ENCODE measurements at regions not wholly inside any gene's neighbourhood (a gene's known extent, or its start where the extent isn't known, plus 50 kb on each side); places are given as distances from the start of the nearest gene placed in this dataset.
"Not testable (repeated sequence)": the region's sequence is repeated elsewhere in the genome, so short reads cannot be mapped to it uniquely, and the experiment has no call there.

DNA sequence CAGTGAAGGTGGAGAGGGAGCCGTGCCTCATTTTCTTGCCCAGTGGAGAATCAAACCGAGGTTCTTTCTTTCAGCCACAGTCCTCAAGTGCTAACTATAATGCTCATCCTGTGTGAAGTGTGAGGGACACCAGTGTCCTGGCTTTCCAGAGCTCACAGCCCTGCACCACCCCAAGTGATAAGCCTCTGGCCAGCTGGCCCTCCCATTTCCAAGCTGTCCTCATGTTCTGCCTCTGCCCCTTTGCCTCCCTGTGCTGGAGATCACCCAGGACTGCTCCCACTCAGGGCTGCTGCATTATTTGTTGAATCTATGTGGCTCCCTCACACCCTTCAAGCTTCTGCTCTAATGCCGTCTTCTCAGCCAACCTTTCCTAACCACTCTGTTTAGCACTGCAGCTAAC is 224.5 kb upstream of the TUT7 start:
- peak; percentile 36 to 60 for DNase-seq
- H3K9me3 ChIP-seq (replicated peaks), result 0 out of 2 replicates have a peak, but pooled peaks cover 5% of the 10 kb centered on the region
- H3K36me3 ChIP-seq, result 0 out of 2 replicates have a peak, but pooled peaks cover 5% of the 10 kb centered on the region
- no peaks in the 10 kb centered on the region for H3K27me3 ChIP-seq
- H3K27ac ChIP-seq, result peak overlapping the region; percentile 97
- H3K4me1 ChIP-seq, result peaks cover 45% of the 10 kb centered on the region
- peak overlapping the region; percentile 59; the same call in 1 of the 2 replicates for H3K4me3 ChIP-seq

DNA sequence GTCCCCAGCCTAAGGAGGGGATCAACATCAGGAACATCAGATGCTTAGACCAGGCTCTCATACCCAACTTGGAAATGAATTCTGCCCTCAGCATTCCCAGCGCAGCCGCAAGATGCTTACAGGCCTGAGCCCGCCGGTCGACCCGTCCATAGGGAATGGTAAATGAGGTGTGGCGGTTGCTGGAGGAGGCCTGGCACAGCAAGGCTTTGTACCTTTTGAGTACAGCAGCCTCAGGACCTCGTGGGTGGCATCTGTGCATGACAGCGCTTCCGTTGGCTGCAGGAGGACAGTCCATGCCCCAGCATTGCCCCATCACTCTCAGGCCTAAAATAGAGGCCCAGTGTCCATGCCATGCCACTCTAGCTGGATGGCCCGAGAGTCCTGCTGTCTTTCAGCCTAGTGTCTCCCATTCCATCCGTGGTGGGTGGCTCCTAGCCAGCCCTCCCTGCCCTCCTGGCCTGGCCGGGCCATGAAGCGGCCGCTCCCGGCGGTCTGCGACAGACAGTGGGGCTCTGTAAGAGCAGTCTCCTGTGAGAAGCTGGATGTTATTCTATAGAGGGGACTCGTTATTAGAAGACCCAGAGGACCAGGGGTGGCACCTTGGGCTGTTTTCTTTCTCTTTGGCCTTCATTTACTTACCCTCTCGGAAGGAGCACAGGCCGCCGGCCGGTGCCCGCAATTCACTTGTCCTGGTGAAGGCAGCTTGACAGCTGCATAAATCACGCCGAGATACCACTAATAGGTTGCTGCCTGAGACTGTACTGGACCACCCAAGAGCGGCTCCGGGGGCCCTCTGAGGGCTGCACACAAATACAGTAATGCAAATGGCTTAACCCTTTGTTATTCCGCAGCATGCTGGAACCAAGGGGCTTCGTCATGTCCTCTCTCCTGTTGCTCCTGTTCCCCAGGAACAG is 223.5 kb upstream of the TUT7 start:
- H3K4me1 ChIP-seq, result peaks cover 45% of the 10 kb centered on the region
- peak; percentile 98 for DNase-seq

DNA sequence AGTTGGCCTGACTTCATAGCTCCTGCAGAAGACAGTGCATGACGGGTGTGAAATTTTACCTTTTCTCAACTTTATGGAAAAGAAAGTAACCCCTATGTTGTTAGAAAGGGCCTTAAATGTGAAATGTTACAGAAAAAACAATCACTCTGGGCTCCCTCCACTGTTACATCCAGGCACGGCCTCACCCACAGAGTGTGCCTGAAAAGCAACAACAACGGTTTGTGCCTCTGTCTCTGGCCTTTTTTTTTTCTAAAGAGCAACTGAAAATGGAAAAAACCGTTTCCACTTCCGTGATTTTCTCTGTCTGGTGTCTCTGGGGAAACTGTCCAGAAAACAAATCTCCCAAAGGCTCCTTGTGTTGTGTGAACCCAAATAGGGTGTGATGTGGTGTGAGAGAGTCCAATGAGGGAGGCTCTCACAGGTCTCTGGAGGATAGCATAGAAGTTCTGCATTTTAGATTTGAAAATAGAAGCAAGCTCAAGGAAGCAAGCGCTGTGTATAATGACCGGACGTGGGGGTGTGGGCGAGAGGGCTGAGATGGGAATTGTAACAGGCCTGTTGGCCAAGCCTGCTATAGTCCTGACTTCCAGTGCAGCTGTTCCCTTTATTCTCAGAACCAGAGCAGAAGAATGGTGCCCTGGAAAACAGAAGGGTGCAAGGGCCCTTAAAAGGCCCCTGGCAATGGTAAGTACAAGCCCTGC is 221.8 kb upstream of the TUT7 start:
- Histone ChIP-seq H3K9me3 (replicated peaks) (0 out of 2 replicates have a peak, but pooled peaks cover 5% of the 10 kb centered on the region), H3K4me3 (peak overlapping the region; percentile 59), H3K4me1 (peaks cover 45% of the 10 kb centered on the region), H3K27me3 (no peaks in the 10 kb centered on the region), H3K36me3 (peaks cover 7% of the 10 kb centered on the region; the same call in 1 of the 2 replicates), H3K27ac (peak overlapping the region; percentile 97)
- DNase-seq, result peak; percentile 86 to 94

More for the DNA sequence above, 223.5 kb upstream of the TUT7 start:
- Histone ChIP-seq H3K9me3 (replicated peaks) (0 out of 2 replicates have a peak, but pooled peaks cover 5% of the 10 kb centered on the region), H3K27me3 (no peaks in the 10 kb centered on the region), H3K4me3 (peak overlapping the region; percentile 59), H3K27ac (peak overlapping the region; percentile 97), H3K36me3 (peaks cover 5% of the 10 kb centered on the region; the same call in 1 of the 2 replicates)

DNA sequence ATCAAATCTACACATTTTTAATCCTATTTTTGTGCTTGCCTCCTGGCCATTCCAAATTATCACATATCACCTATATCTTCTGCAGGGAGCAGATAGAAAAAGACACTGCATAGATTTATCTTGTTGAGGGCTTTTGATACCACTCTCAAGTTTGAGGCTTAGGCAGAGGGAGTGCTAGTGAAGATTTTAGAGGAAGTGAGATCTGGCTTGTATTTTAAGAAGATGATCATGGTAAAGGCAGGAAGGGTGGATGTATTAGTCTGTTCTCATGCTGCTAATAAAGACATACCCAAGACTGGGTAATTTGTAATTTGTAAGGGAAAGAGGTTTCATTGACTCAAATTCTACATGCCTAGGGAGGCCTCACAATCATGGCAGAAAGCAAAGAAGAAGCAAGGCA is 220.9 kb upstream of the TUT7 start:
- no peak overlapping the region for H3K4me3 ChIP-seq
- 0 out of 2 replicates have a peak, but pooled peaks cover 5% of the 10 kb centered on the region for H3K9me3 ChIP-seq (replicated peaks)
- no peaks in the 10 kb centered on the region for H3K27me3 ChIP-seq
- H3K4me1 ChIP-seq, result peaks cover 51% of the 10 kb centered on the region
- DNase-seq, result no peak
- peaks cover 10% of the 10 kb centered on the region; the same call in 1 of the 2 replicates for H3K36me3 ChIP-seq
- peak overlapping the region; percentile 97 for H3K27ac ChIP-seq

DNA sequence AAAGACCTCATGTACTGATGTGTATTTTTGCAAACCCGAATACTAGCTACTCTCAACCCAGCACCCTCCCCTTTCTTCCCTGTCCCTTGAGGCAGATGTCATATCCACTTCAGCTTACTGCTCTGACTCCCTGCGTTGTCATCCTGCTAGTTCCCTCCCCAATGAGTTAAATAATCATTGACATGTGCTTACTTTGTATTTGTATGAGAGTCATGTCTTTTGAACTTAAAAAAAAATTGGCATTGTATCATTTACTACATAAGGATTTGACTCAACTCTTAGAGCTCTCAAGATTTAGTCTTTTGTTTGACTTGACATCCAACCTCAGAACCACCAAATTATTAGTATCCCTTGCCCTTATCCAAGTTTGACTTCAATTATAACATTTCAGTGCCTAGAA is 219.7 kb upstream of the TUT7 start:
- no peak for DNase-seq
- 0 out of 2 replicates have a peak, but pooled peaks cover 13% of the 10 kb centered on the region for H3K9me3 ChIP-seq (replicated peaks)
- no peaks in the 10 kb centered on the region for H3K27me3 ChIP-seq
- peaks cover 10% of the 10 kb centered on the region; the same call in 1 of the 2 replicates for H3K36me3 ChIP-seq
- no peak overlapping the region for H3K4me3 ChIP-seq
- H3K27ac ChIP-seq, result no peak overlapping the region
- peaks cover 46% of the 10 kb centered on the region for H3K4me1 ChIP-seq

DNA sequence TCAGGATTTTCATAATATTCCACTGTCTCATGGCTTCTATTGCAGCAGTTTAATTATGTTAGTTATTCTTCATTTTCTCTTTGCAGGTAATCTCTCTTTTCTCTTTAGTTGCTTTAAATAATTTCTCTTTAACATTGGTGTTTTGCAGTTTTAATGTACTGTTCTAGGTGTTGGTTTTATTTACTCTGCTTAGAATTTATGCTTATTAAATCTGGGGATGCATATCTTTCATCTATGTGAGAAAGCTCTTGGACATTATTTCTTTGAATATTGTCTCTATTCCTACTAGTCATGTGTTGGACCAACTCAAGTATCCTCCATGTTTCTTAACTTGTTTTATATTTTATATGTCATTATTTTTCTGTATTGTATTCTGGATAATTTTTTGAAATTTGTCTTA is 218.7 kb upstream of the TUT7 start:
- no peak for DNase-seq
- Histone ChIP-seq H3K4me1 (peaks cover 38% of the 10 kb centered on the region), H3K27me3 (no peaks in the 10 kb centered on the region), H3K27ac (no peak overlapping the region), H3K36me3 (peaks cover 10% of the 10 kb centered on the region; the same call in 1 of the 2 replicates), H3K4me3 (no peak overlapping the region), H3K9me3 (replicated peaks) (peaks cover 17% of the 10 kb centered on the region; the same call in 1 of the 2 replicates)

DNA sequence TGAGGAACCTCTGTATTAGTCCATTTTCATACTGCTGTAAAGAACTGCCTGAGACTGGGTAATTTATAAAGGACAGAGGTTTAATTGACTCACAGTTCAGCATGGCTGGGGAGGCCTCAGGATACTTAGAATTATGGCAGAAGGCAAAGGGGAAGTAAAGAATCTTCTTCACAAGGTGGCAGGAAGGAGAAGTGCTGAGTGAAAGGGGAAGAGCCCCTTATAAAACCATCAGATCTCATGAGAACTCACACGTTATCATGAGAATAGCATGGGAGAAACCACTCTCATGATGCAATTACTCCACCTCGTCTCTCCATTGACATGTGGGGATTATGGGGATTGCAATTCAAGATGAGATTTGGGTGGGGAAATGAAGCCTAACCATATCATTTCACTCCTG is 211.4 kb upstream of the TUT7 start:
- peaks cover 22% of the 10 kb centered on the region for H3K4me1 ChIP-seq
- not testable (repeated sequence) for H3K27me3 ChIP-seq, H3K27ac ChIP-seq, DNase-seq, H3K4me3 ChIP-seq, H3K36me3 ChIP-seq
- H3K9me3 ChIP-seq (replicated peaks), result peaks cover 29% of the 10 kb centered on the region

DNA sequence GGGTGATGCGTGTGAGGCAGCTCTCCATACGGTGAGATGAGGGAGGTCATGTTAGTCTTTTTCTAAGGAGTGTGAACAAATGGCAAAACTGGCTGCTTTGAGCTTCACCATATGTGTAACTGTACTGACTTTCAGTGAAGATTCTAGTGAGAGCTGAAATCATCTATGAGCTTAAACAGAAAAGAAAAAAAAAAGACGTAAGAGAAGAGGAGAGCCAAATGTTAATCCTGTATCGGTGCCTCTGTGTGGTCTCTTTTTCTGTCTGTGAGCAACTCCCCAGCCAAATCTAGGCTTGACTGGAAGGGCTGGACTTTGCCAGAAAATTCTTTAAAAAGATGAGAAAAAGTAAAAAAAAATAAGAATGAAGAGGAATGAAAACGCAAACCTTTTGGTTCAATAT is 209.7 kb upstream of the TUT7 start:
- peaks cover 15% of the 10 kb centered on the region for H3K4me1 ChIP-seq
- H3K9me3 ChIP-seq (replicated peaks), result peaks cover 22% of the 10 kb centered on the region
- no peaks in the 10 kb centered on the region for H3K27me3 ChIP-seq
- no peak overlapping the region for H3K4me3 ChIP-seq
- H3K36me3 ChIP-seq, result no peaks in the 10 kb centered on the region; the same call in 1 of the 2 replicates
- DNase-seq, result no peak
- H3K27ac ChIP-seq, result no peak overlapping the region

DNA sequence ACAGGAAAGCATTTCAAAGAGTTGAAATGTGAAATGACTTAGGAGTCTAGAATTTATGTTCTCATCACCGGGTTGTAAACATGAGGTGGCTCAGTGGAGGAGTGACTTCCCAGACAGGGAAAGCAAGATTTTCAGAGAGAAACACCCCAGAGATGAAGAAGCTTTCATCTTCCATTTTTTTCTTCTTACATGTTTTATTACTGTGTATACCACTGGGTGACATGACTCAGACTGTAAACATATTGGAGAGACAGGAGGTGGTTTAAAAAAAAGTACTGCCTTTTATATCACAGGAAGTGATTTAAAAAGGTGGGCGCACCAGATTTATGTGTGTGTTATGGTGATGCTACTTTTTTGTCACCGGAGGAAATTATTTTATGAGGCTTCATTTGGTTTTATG is 209.1 kb upstream of the TUT7 start:
- Histone ChIP-seq H3K36me3 (no peaks in the 10 kb centered on the region; the same call in 1 of the 2 replicates), H3K4me1 (peaks cover 19% of the 10 kb centered on the region), H3K27me3 (no peaks in the 10 kb centered on the region), H3K4me3 (no peak overlapping the region), H3K27ac (no peak overlapping the region), H3K9me3 (replicated peaks) (peaks cover 21% of the 10 kb centered on the region)
- no peak for DNase-seq

DNA sequence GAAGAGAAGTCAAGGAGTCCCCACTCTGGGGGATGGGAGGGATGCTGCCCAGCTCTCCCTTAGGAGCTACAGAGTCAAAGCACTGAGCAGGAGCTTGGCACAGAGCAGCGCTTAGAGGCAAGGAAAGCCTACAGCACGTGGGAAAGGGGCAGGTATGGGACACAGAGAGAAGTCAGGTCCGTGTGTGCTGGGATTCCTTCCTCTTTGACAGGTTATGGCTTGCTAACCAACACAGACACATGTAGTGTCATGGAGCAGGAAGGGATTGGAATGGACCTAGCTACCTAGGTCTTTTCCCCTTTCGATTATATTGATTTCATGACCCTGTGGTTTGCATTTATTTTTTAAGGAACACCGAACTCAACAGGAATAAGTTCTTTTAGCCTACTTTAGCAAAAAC is 208.5 kb upstream of the TUT7 start:
- H3K27ac ChIP-seq, result no peak overlapping the region
- no peak overlapping the region for H3K4me3 ChIP-seq
- DNase-seq, result no peak
- H3K27me3 ChIP-seq, result no peaks in the 10 kb centered on the region
- H3K4me1 ChIP-seq, result peaks cover 25% of the 10 kb centered on the region
- no peaks in the 10 kb centered on the region; the same call in 1 of the 2 replicates for H3K36me3 ChIP-seq
- H3K9me3 ChIP-seq (replicated peaks), result peaks cover 16% of the 10 kb centered on the region

DNA sequence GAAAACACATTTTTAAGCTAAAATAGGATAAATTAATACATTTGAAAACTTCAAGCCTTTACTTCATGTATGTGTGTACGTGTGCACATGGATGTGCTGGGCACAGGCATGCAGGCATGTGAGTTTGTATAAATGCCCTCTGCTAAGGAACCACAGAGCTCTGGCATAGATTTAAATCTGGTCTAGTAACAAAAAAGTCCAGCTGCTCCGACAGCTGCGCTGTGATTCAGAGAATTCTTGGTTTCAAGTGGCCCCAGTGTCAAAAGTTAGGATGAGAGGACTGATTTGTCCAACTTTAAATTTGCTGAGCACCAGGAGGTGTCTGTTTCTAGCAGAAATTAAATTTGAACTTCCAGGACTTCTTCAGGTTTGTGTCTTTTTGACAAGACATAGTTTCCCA is 203.7 kb upstream of the TUT7 start:
- peak; percentile 81 to 93 for DNase-seq
- Histone ChIP-seq H3K4me3 (no peak overlapping the region), H3K9me3 (replicated peaks) (no peaks in the 10 kb centered on the region)

DNA sequence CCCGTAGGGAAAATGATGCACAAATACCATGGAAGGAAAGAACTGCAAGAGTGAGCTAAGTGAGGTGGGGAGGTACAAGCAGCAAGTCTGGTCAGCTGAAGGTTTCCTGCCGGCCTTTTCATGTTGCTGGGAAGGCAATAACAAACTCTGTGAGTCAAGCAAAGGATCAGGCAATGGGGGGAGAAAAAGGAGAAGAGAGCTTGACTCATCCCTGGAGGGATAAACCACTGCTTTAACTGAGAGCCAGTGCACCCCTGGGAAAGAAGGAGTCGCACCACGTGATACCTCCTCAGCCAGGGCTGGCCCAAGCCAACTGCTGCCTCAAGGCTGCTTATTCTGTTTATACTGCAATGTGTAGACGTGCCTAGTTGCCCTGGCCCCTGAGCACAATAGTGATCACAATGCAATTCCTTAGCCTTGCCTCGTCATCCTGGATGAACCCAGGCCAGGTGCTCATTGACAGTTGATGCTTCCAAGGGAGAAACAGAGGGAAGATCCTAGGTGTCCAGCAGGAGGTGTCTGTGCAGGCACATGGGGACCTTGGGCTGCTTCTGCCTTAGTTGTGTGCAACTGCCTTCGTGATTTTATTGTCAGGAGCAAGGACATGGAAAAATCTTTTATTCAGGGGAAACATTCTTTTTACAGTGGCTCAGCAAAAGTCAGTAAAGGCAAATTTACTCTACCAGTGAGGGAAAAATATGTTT is 203.0 kb upstream of the TUT7 start:
- H3K36me3 ChIP-seq, result no peaks in the 10 kb centered on the region
- no peaks in the 10 kb centered on the region for H3K27me3 ChIP-seq
- peak overlapping the region; percentile 75 for H3K27ac ChIP-seq
- no peaks in the 10 kb centered on the region for H3K9me3 ChIP-seq (replicated peaks)
- DNase-seq, result peak; percentile 76 to 88
- no peak overlapping the region for H3K4me3 ChIP-seq
- H3K4me1 ChIP-seq, result peaks cover 36% of the 10 kb centered on the region

More for the DNA sequence above, 203.7 kb upstream of the TUT7 start:
- H3K36me3 ChIP-seq, result no peaks in the 10 kb centered on the region; the same call in 1 of the 2 replicates
- H3K4me1 ChIP-seq, result peaks cover 37% of the 10 kb centered on the region
- H3K27ac ChIP-seq, result peak overlapping the region; percentile 75
- H3K27me3 ChIP-seq, result no peaks in the 10 kb centered on the region

DNA sequence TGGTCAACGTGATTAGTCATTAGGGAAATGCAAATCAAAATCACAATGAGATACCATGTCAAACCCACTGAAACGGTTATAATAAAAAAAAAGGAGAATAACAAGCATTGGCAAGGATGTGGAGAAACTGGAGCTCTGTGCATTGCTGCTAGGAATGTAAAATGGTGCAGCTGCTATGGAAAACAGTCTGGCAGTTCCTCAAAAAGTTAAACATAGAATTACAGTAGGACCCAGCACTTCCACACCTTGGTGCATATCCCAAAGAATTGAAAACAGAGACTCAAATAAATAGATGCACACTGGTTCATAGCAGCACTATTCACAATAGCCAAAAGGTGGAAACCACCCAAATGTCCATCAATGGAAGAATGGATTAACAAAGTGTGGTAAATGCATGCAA is 201.5 kb upstream of the TUT7 start:
- no peak for DNase-seq
- Histone ChIP-seq H3K36me3 (no peaks in the 10 kb centered on the region), H3K27ac (no peak overlapping the region), H3K4me3 (no peak overlapping the region), H3K4me1 (peaks cover 48% of the 10 kb centered on the region), H3K9me3 (replicated peaks) (no peaks in the 10 kb centered on the region), H3K27me3 (no peaks in the 10 kb centered on the region)

DNA sequence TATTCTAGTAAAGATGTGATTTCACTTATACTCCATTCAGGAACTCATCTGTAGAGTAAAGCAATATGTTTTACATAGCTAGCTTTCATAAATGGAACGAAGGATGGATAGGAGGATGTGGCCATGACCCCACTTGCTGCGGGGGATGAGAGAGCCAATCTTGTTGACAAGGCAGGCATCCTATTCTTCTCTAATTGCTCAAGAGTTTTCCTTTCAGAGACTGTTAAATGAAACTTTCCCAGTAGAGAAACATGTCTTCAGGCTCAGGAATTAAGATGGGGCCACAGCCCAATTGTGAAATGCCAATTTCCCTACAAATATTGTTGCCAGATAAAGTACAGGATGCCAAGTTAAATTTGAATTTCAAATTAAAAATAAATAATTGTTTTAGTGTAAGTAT is 196.2 kb upstream of the TUT7 start:
- no peaks in the 10 kb centered on the region for H3K36me3 ChIP-seq
- peak overlapping the region; percentile 96 for H3K27ac ChIP-seq
- no peaks in the 10 kb centered on the region for H3K27me3 ChIP-seq
- peak in 1 of 2 experiments; percentile 54 for DNase-seq
- H3K4me1 ChIP-seq, result peaks cover 63% of the 10 kb centered on the region
- no peaks in the 10 kb centered on the region for H3K9me3 ChIP-seq (replicated peaks)
- no peak overlapping the region for H3K4me3 ChIP-seq
